Left kidney (tissue), 1 donor: ENCODE measurements at regions not wholly inside any gene's neighbourhood (a gene's known extent, or its start where the extent isn't known, plus 50 kb on each side); places are given as distances from the start of the nearest gene placed in this dataset.
"Not testable (repeated sequence)": the region's sequence is repeated elsewhere in the genome, so short reads cannot be mapped to it uniquely, and the experiment has no call there.

ENCODE experiments used
- DNase-seq: peaks from one replicate; pipeline ENCODE4 v3.0.0-alpha.2; 2013

- not testable (repeated sequence) for DNase-seq
These were observed 822.1 kb downstream of the KCNMA1 start for GRCh38 chr10:76815505-76815904.

DNA sequence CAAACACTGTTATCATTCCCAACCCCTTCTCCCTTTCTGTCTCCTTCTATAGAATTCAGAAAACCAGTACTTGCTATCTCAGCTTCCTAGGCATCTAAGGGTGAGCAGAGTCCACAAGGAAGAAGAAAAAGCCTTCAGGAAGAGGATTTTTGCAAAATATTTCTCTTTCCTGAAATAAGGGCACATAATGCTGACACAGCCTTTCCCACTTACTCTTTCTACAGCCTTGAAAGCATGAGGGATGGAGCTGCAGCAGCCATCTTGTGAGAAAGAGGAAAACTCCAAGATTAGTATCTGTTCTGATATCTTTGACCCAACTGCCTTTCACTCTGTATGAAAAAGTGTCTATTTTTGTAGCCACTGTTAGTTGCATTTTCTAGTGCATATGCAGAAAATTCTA, 826.2 kb downstream of the KCNMA1 start:
- no peak for DNase-seq

DNA sequence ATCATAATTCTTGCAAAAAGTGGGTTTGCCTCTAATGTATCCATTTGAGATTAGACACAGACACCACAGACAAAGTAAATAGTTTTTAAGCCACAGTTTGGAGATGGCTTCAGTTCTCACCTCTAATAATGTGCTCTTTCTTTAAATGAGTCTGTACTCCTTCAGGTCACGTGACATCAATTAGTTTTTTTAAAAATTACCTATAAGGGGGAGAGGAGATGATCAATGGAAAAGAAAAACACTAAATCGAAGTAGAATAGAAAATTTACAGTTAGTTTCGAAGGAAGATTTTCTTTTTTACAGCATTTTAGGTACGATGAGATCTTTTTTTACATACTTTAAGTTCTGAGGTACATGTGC, 849.2 kb downstream of the KCNMA1 start:
- DNase-seq, result no peak

DNA sequence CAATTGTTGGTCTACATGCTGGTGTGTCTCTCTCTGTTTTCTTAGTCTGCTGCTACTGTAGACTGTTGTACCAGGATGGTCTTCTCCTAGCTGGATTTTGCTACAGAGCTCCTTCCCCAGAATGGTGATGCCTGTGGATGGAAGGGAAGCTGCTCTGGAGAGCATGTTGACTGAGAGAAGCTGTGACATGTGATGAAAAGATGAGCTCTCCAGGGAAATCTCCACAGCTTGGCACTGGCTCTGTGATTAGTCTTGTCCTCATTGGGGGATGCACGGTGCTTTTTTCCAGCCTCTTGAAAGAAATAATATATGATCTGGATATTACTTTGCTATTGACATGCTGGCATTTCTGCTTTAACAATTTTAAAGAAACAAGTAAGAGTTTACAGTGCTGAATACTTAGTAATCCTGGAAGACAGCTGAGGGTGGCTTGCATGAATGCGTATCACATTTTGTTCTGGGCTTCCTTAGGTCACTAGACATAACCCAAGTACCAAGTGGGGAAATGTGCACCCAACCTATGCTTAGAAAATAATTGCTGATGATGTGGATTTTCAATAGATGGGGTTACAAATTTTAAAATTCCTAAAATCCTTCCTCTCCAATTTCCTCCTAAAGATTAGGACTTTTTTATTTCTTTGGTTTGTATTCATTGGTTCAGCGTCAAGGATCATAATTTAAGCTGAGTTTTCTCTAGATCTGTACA, 849.7 kb downstream of the KCNMA1 start:
- no peak for DNase-seq

DNA sequence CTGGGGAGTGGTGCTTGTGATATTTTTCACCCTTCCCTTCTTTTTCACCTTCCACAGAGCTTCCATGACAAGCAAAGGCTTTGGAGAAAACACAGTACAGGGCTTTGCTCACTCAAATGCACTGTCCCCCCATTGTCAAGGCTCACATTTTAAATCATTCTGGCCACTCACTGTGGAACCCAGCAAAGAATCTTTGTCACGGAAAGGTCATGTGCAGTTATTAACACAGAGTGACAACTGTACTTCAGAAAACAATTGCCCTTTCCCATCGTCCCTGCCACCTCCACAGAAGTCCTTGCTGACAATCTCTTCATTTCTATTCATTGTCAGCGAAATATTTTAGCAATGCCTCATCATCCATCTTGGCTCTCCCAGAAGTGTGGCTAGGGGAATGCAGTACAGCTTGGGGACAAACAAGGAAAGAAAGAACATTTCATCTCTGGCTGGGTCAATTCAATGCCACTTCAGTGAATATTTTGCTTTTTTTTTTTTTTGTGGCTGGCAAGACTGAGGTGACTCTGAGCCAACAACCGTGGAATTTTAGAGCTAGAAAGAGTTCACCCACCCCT, 851.0 kb downstream of the KCNMA1 start:
- DNase-seq, result no peak

DNA sequence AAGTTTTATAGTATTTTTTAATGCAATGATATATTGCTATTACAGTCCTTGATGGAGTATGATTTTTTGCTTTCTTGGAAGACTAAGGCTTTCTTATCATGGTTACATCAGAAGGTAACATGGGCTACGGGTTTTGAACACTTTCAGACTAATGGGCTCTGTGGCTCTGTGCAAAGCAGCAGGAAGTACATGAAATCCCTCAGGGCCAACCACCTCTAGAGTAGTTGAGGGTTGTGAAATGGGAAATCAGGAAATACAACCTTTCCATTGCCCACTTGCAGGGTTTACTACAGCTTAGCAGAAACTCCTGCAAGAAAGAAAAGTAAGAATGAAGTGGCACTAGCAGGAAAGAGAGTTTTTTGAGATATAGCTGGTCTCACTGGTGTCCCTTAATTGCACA, 853.5 kb downstream of the KCNMA1 start:
- DNase-seq, result no peak

DNA sequence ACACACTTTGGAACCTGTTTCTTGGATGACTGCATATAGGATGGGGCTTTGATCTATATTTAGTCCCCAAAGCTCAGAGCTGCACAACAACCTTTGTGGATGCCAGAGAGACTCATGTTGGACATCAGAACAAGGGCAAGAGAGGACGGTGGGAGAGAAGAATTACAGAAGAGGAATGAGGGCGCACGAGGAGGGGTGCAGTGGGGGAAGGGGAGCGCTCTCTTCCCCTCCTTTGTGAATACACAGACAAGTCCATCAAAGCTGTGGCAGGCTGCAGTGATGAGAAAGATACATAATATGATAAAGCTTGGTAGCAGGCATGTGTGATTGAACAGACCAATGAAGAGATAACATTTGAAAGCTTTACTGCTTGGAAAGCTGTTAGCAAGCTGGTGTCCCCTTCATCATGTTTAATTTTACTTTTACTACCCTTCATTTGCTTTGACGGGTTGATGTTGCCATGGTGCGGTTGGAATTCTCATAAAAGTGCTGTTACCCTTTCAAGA, 857.8 kb downstream of the KCNMA1 start:
- DNase-seq, result no peak

DNA sequence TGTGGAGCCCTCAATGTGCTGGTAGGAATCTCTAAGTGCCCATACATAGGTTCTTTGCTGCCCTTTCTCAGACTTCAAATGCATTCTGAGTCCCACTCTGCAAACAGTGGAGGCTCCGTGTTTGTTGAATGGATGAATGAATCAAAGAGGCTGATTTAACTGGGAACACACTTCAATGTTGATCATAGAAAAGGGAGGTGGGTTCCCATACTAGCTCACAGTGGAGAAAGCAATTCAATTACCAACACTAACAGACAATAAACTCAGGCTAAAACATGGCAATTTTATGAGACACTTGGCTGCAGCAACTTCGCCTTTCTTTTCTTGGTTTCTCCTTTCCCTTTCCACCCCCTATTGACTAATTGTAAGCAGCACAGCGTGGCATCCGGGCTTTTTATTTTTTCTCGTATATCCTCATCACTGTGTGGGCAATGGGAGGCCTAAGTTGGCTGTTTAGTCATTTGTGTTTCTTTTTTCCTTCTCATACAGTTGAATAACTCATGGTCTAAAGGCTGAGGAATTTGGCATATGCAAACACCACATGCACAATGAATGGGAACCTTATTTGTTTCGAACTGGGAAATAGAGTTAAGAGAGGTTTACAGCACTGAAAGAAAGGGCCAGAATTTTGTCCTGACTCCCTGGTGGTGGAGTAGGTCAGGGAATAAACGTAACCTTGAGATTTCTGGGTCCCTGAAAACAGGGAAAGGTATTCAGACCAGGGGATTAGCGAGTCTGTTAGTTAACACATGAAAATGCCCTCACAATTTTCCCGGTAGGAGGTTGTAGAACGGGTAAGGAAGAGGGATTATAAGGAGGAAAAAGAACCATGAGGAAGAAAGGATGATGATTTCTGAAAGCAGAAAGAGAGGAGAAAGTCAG, 858.5 kb downstream of the KCNMA1 start:
- DNase-seq, result peak; percentile 12

DNA sequence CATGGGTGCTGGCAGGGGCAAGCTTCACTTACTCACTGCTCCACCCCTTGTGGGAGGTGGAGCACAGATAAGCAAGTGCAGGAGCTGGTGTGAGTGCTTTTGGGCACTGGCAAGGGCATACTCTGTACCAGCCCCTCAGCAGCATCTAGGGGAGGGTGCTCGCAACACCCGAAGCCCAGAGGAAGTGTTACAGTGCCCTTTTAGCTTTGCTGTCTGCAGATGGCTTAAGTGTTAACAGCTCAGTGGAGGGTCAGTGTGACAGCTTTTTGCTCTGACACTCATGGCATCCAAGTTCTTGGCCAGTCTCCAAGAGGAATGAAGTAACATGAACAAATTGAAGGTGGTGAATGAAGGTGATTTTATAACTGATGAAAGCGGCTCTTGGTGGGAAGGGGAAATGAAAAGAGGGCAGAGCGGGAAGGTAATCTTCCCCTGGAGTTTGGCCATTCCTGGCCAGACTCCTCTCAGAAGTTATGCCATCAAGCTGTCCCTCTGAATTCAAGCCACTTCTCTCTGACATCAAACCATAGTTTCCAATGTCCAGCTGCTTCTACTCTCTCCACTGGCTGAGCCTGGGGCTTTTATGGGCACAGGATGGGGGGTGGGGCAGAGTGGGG, 862.5 kb downstream of the KCNMA1 start:
- DNase-seq, result no peak

DNA sequence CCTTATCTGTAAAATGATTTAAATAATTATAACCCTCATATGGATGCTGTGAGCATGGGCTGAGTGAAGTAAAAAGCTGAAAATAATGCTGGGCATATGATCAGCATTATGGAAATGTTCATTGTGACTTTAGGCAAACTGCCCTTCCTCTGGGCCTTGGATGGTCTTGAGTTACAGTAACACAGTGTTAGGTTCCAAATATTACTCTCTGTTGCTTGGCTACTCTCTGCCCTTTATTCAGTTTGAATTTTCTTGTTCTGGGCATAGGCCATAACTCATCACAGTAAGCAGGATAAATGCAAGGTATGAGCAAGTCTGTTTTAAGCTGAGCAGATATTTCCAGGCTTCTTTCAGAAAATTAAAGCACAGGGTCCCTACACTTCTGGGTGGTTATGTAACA, 868.0 kb downstream of the KCNMA1 start:
- no peak for DNase-seq

DNA sequence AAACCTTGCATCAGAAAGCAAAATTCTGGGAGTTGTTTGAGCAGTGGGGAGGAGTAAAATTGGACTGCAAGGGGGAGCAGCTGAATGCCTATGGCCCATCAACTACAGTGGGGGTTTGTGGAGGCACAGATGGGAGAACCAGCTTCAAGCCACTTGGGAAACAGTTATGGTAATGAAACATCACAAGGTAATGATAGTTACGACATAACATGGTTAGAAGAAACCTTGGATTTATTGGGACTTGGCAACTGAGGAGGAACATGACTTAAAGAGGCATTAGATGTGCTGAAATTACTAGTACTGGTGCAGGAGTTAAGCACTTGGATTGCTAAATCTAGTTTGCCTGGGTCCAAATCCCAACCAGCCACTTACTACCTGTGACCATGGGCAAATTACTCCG, 868.4 kb downstream of the KCNMA1 start:
- DNase-seq, result no peak

DNA sequence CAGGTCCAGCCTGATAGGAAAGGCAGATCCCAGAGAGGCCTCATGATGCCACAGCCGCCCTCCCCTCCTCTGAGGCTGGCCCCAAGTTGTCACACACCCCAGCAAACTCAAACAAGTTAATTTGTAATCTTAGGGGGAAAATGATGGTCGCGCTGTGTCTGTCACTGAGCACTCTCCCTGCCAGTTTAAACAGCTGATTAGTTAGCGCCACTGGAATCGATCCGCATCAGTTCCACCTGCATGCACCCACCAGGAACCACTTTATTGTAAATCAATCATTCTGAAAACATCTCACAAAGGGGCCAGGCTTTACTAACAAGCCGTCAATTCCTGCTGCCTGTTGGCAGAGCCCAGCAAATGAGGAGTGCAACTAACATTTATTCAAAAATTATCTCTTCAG, 870.9 kb downstream of the KCNMA1 start:
- no peak for DNase-seq

- not testable (repeated sequence) for DNase-seq
These were observed 872.7 kb downstream of the KCNMA1 start for GRCh38 chr10:76764921-76765320.

GRCh38 chr10:76764177-76764576, 873.4 kb downstream of the KCNMA1 start:
- DNase-seq, result no peak

DNA sequence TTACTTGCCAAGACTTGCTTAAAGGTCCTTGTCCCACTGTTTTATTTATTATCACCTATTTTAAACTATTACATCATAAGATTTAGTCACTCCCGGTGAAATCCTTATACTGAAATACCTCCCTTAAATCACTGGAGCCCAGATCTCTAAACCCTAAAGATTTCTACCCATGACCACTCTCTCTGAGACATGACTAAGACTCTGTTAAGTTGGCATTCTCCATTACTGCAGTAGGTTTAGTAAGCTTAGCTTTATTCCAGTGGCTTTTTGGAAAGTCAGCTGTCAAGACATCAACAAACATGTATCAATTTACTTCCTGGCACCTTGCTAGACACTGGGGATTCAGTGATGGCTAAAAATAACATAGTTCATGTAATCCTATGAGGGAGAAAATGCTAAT, 874.2 kb downstream of the KCNMA1 start:
- no peak for DNase-seq

DNA sequence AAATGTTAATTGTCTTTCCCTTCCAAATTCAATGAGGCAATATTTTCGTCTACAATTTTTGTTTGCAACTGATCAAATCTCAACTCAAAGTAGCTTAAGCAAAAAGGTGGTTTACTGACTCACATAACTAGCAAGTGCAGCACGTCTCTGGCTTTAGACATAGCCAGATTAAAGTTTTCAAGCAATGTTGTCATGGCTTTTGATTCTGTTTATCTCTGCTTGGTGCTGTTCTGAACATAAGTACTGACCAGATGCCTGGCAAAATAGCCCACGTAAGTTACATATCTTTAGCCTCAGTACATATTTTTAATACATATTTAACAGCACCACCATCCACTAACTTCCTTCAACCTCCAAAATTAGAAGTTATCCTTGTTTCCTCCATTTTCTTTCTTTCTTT, 877.9 kb downstream of the KCNMA1 start:
- no peak for DNase-seq

DNA sequence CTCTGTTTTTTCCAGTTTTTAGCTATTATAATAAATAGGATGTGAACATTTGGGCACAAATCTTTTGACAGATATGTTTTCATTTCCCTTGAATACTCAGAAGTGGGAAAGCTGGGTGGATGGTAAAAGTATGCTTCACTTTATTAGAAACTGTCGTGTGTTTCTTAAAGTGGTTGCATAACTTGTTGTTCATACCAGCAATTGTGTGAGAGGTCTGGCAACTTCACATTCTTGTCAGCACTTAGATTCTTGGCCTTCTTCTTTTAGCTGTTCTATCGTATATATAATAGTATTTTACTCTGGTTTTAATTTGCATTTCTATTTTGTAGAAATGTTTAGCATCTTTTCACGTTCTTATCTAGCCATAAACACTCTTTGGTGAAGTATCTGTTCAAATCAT, 894.4 kb downstream of the KCNMA1 start:
- DNase-seq, result no peak

GRCh38 chr10:76740514-76740913, 897.1 kb downstream of the KCNMA1 start:
- no peak for DNase-seq

DNA sequence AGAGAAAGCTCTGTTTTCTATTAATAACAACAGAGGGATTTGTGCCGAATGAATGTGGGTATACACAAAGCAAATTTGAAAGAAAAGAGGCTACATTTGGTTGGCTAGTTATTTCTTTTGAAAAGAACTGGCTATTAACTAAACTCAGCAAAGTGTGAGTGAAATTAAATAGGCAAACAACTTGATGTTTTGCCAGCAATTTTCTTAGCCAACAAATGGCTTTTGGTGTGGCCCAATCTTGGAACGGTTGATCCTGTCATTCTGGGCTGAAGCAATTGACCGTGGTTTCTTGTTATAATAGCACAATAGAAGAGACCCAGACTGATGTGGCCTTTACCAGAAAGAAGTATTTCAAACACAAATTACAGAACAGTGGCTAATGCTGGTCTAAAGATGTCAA, 898.6 kb downstream of the KCNMA1 start:
- DNase-seq, result no peak

DNA sequence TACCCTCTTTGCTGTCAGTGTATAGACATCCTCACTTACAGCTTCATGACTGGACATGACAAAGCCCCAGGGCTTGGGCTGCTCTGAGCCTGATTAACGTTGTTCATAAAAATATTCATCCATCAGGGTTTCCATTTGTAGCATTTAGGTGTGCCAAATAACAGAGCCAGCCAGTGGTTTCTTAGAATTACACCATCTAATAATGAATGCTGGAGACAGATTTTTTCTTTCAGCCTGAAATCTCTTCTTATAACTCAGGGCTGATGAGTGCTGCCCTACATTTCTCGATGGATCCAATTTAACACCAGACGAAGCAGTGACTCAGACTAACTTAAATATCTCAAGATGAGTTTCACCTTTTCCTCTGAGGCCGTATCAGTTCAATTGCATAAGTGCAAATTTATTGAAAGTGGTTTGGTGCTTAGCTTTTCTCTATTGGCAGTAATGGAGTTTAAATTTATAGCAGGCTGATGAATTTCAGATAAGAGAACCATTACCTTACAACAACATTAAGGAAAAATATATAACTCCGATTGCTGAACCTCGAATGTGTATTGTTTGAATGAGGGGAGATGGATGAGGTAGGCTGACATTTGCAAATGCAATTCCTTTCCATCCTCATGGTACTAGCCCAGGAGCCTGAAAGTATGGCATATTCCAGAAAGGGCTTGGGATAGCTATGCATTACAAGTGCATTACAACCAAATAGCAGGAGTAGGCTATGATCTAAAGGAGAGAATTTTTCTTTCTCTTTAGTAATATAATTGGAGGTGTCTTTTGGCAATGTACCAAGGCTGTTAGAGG, 900.6 kb downstream of the KCNMA1 start:
- no peak for DNase-seq

GRCh38 chr10:76736392-76736791, 901.2 kb downstream of the KCNMA1 start:
- no peak for DNase-seq

DNA sequence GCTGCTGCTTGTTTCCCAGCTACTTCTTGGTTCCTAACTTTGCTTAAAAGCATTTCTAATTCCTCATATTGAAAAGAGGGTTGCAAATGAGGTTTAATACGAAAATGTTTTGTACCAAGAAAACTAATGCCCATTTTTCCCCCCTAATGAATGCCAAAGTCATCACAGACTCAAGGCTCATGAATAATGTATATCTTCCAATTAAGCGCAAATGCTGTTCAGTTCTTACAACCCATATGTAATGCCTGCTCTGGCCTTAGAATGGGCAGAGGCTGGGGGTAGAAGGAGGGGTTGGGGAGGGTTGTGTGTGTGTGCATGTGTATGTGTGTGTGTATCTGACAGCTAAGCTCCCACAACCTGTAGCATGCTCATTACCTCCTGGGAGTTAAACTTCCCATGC, 901.7 kb downstream of the KCNMA1 start:
- DNase-seq, result no peak
